Suprapubic skin (tissue), 4 donors: ENCODE measurements at regions not wholly inside any gene's neighbourhood (a gene's known extent, or its start where the extent isn't known, plus 50 kb on each side); places are given as distances from the start of the nearest gene placed in this dataset.

Experiments
- CTCF ChIP-seq, 2 donors: fragments of 200-600 bp in 1 of 2; fragments of 450-650 bp in 1 of 2; sonication (generic) in 1 of 2; IDR thresholded peaks; one replicate each; pipeline ENCODE4 v1.5.1; 2016 to 2019; ENCODE audit warnings: antibody characterized with exemption in 2 of 2, mild to moderate bottlenecking in 1 of 2, moderate library complexity in 1 of 2
- EP300 ChIP-seq: sonication (generic); formaldehyde crosslinking; IDR thresholded peaks from one replicate; pipeline ENCODE4 v1.6.1; 2017; ENCODE audit warnings: antibody characterized with exemption
- POLR2A ChIP-seq, 2 donors: fragments of 450-650 bp; IDR thresholded peaks; one replicate each; pipeline ENCODE4 v1.6.1; 2017; ENCODE audit warnings: antibody characterized with exemption in 2 of 2, mild to moderate bottlenecking in 2 of 2, moderate library complexity in 2 of 2
- POLR2AphosphoS5 ChIP-seq, 3 donors: sonication (generic); formaldehyde crosslinking; IDR thresholded peaks; one replicate each; pipeline ENCODE4 v1.6.1; 2017; ENCODE audit warnings: antibody characterized with exemption in 3 of 3

- TF ChIP-seq POLR2A (IDR thresholded peaks at IDR 0.05), result no peak
- TF ChIP-seq CTCF (IDR thresholded peaks at IDR 0.05), result no peak
- TF ChIP-seq POLR2AphosphoS5 (IDR thresholded peaks at IDR 0.05), result no peak
- TF ChIP-seq EP300, result no peak
These were observed 168.0 kb downstream of the AHSP start for GRCh38 chr16:31695667-31696066.
